Adrenal gland (tissue), 5 donors: ENCODE measurements at regions not wholly inside any gene's neighbourhood (a gene's known extent, or its start where the extent isn't known, plus 50 kb on each side); places are given as distances from the start of the nearest gene placed in this dataset.

Experiments
- CTCF ChIP-seq, 6 experiments: fragments of 450-650 bp in 4 of 6; fragments of 200-600 bp in 2 of 6; sonication (generic) in 1 of 6; IDR thresholded peaks; 1 replicate in 5 of 6; 2 replicates in 1 of 6; pipeline versions ENCODE4 v1.5.1 to v1.8.0; 2016 to 2021; ENCODE audit warnings: antibody characterized with exemption in 6 of 6, mild to moderate bottlenecking in 2 of 6, moderate library complexity in 1 of 6
- POLR2A ChIP-seq, 2 donors: fragments of 450-650 bp; IDR thresholded peaks; one replicate each; pipeline ENCODE4 v1.6.1; 2017; ENCODE audit warnings: antibody characterized with exemption in 2 of 2, mild to moderate bottlenecking in 2 of 2, moderate library complexity in 1 of 2
- donor health status: DM: no; HTN: no; CAD: no.

GRCh38 chr12:58074259-58074658 lies 132.9 kb downstream of the ATP23 start:
- no peak for TF ChIP-seq CTCF (IDR thresholded peaks at IDR 0.05)
- no peak for TF ChIP-seq POLR2A (IDR thresholded peaks at IDR 0.05)
